OCI-LY7 (cell line): ENCODE measurements at regions not wholly inside any gene's neighbourhood (a gene's known extent, or its start where the extent isn't known, plus 50 kb on each side); places are given as distances from the start of the nearest gene placed in this dataset.

Experiments used
- EZH2phosphoT487 ChIP-seq: fragments of 200-600 bp; sonication (generic); IDR thresholded peaks from 2 replicates; pipeline ENCODE4 v1.6.1; 2018; ENCODE audit warnings: low read depth, borderline replicate concordance, mild to moderate bottlenecking, mixed run types, antibody characterized with exemption, low read length, moderate library complexity, mixed read lengths
- TF ChIP-seq, protein P1 (sequence below): fragments of 200-600 bp; sonication (generic); conservative IDR thresholded peaks from 2 replicates; pipeline ENCODE4 v1.5.1; 2014; ENCODE audit warnings: mild to moderate bottlenecking, antibody characterized with exemption, low read length, moderate library complexity, mixed read lengths

DNA sequence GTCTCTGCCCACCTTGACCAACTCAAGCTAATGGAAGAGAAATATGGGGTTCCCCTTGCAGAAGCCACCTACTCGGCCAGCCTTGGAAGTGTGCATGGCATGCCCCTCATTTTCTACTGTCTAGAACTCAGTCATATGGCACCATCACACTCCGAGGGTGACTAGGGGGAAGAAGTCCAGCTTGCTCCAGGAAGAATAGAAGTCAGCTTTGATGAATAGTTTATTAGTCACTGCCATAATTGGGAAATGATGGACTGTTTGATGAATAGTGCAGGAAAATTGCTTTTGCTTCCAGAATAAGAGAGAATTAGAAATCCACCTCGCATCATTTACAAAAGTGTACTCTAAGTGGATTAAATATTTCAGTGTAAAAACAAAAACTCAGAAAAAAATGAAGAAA lies 1030.6 kb downstream of the VRK1 start:
- TF ChIP-seq, protein P1, sequence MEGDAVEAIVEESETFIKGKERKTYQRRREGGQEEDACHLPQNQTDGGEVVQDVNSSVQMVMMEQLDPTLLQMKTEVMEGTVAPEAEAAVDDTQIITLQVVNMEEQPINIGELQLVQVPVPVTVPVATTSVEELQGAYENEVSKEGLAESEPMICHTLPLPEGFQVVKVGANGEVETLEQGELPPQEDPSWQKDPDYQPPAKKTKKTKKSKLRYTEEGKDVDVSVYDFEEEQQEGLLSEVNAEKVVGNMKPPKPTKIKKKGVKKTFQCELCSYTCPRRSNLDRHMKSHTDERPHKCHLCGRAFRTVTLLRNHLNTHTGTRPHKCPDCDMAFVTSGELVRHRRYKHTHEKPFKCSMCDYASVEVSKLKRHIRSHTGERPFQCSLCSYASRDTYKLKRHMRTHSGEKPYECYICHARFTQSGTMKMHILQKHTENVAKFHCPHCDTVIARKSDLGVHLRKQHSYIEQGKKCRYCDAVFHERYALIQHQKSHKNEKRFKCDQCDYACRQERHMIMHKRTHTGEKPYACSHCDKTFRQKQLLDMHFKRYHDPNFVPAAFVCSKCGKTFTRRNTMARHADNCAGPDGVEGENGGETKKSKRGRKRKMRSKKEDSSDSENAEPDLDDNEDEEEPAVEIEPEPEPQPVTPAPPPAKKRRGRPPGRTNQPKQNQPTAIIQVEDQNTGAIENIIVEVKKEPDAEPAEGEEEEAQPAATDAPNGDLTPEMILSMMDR = no peak
- TF ChIP-seq EZH2phosphoT487 = no peak
